ENCODE measurements at regions not wholly inside any gene's neighbourhood (a gene's known extent, or its start where the extent isn't known, plus 50 kb on each side); places are given as distances from the start of the nearest gene placed in this dataset.
"Not testable (repeated sequence)": the region's sequence is repeated elsewhere in the genome, so short reads cannot be mapped to it uniquely, and the experiment has no call there.

- peak; percentile 78 for DNase-seq
Measured at GRCh38 chr9:33623658-33624586, 99.9 kb downstream of the ANKRD18B start.

- not testable (repeated sequence) for DNase-seq
Measured at GRCh38 chr9:33628318-33628717, 104.3 kb downstream of the ANKRD18B start.

- DNase-seq = no peak
Measured at GRCh38 chr9:33628865-33629410, 104.9 kb downstream of the ANKRD18B start.

- peak; percentile 55 for DNase-seq
Measured at GRCh38 chr9:33633636-33634035, 109.6 kb downstream of the ANKRD18B start.

GRCh38 chr9:33637881-33638280, 113.8 kb downstream of the ANKRD18B start:
- DNase-seq = no peak

GRCh38 chr9:33638391-33638915, 114.4 kb downstream of the ANKRD18B start:
- no peak for DNase-seq

GRCh38 chr9:33645706-33646105, 121.7 kb downstream of the ANKRD18B start:
- DNase-seq = no peak

- DNase-seq = no peak
Measured at GRCh38 chr9:33649463-33649862, 125.4 kb downstream of the ANKRD18B start.

- DNase-seq = no peak
Measured at GRCh38 chr9:33651125-33651524, 127.1 kb downstream of the ANKRD18B start.

GRCh38 chr9:33659921-33660320, 135.4 kb upstream of the PRSS3 start:
- DNase-seq = no peak

GRCh38 chr9:33660772-33661171, 134.6 kb upstream of the PRSS3 start:
- no peak for DNase-seq

GRCh38 chr9:33661176-33661575, 134.2 kb upstream of the PRSS3 start:
- no peak for DNase-seq

- no peak for DNase-seq
Measured at GRCh38 chr9:33662871-33663270, 132.5 kb upstream of the PRSS3 start.

GRCh38 chr9:33676194-33676745, 119.1 kb upstream of the PRSS3 start:
- not testable (repeated sequence) for DNase-seq

- peak; percentile 73 for DNase-seq
Measured at GRCh38 chr9:33676746-33677505, 118.4 kb upstream of the PRSS3 start.

GRCh38 chr9:33677506-33677809, 117.9 kb upstream of the PRSS3 start:
- DNase-seq = no peak

GRCh38 chr9:33677961-33678360, 117.4 kb upstream of the PRSS3 start:
- no peak for DNase-seq

- DNase-seq = no peak
Measured at GRCh38 chr9:33682551-33682950, 112.8 kb upstream of the PRSS3 start.

- DNase-seq = no peak
Measured at GRCh38 chr9:33684831-33685230, 110.5 kb upstream of the PRSS3 start.

GRCh38 chr9:33686942-33687341, 108.4 kb upstream of the PRSS3 start:
- DNase-seq = no peak

- DNase-seq = peak; percentile 21
Measured at GRCh38 chr9:33687779-33688178, 107.6 kb upstream of the PRSS3 start.

- no peak for DNase-seq
Measured at GRCh38 chr9:33690143-33690933, 105.0 kb upstream of the PRSS3 start.

Data from femur (tissue), 1 donor.